GM20000 (cell line): ENCODE measurements at regions not wholly inside any gene's neighbourhood (a gene's known extent, or its start where the extent isn't known, plus 50 kb on each side); places are given as distances from the start of the nearest gene placed in this dataset.
"Not testable (repeated sequence)": the region's sequence is repeated elsewhere in the genome, so short reads cannot be mapped to it uniquely, and the experiment has no call there.

Experiments
- DNase-seq: peaks from one replicate; pipeline ENCODE4 v3.0.0; 2012; ENCODE audit warnings: low spot score
- TF ChIP-seq, protein P1 (sequence below): IDR thresholded peaks from 2 replicates; pipeline ENCODE4 v1.5.1; 2012; ENCODE audit warnings: mild to moderate bottlenecking, control low read depth; ENCODE audit errors: extremely low read depth, missing control alignments

GRCh38 chr2:228767196-228767595, 503.9 kb downstream of the PID1 start:
- TF ChIP-seq, protein P1, sequence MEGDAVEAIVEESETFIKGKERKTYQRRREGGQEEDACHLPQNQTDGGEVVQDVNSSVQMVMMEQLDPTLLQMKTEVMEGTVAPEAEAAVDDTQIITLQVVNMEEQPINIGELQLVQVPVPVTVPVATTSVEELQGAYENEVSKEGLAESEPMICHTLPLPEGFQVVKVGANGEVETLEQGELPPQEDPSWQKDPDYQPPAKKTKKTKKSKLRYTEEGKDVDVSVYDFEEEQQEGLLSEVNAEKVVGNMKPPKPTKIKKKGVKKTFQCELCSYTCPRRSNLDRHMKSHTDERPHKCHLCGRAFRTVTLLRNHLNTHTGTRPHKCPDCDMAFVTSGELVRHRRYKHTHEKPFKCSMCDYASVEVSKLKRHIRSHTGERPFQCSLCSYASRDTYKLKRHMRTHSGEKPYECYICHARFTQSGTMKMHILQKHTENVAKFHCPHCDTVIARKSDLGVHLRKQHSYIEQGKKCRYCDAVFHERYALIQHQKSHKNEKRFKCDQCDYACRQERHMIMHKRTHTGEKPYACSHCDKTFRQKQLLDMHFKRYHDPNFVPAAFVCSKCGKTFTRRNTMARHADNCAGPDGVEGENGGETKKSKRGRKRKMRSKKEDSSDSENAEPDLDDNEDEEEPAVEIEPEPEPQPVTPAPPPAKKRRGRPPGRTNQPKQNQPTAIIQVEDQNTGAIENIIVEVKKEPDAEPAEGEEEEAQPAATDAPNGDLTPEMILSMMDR: no peak
- no peak for DNase-seq

GRCh38 chr2:228763379-228763981, 507.6 kb downstream of the PID1 start:
- TF ChIP-seq, protein P1: no peak
- no peak for DNase-seq

DNA sequence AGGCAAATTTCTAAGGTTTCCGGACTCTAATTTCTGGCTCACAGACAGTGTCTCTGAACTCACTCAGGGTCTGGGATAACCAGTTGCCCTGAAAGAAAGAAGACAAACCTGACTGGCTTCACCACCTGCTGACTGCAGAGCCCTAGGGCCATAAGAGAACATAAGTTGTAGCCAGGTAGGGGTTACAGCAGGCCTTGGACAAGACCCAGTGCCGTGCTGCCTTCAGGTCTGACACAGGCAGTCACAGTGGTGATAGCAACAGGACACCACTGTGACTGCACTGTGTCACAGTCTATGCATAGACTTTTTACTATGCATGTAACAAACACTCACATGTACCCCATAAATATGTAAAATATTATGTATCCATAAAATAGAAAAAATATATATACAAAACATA, 508.5 kb downstream of the PID1 start:
- no peak for DNase-seq
- TF ChIP-seq, protein P1: no peak

- not testable (repeated sequence) for DNase-seq
Observed at GRCh38 chr2:228755661-228756060, 515.4 kb downstream of the PID1 start.

DNA sequence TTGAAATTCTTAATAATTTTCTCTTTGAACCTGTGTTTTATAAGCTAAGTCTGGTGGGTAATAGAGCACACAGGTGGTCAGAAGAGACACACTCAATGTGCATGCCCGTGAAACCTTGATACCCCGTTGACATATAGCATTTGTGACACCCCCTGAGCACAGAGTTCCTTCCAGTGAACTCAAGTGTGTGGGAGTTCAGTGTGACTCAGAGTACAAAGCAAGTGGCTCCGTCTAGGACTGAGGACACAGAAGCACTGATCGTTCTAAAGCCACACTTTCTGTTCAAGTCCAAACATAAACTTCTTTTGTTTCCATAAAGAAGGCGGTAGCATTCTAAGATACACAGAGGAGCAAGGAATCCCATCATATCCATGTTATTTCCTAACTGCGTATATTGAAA, 523.6 kb downstream of the PID1 start:
- TF ChIP-seq, protein P1: no peak
- no peak for DNase-seq

- TF ChIP-seq, protein P1: no peak
Observed at GRCh38 chr2:228738671-228739380, 532.3 kb downstream of the PID1 start.

DNA sequence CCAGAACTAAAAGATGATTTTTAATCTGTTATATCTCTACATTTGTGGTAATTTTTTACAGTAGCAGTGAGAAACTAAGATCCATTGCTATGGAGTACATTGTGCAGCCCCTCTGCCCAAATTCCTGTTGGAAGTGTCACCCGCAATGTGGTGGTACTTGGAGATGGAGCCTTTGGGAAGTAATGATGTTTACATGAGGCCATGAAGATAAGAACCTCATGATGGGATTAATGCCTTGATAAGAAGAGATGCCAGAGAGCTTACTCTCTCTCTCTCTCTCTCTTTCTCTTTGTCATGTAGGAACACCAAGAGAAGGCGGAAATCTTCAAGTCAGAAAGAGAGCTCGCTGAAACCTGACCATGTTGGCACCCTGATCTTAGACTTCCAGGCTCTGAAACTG, 535.4 kb downstream of the PID1 start:
- TF ChIP-seq, protein P1: no peak
- no peak for DNase-seq

More at GRCh38 chr2:228738671-228739380, 532.3 kb downstream of the PID1 start:
- DNase-seq: no peak

GRCh38 chr2:228731517-228731916, 539.6 kb downstream of the PID1 start:
- DNase-seq: no peak
- TF ChIP-seq, protein P1: no peak
